RWPE2 (cell line): ENCODE measurements at regions not wholly inside any gene's neighbourhood (a gene's known extent, or its start where the extent isn't known, plus 50 kb on each side); places are given as distances from the start of the nearest gene placed in this dataset.

Experiments
- ATAC-seq: fragments of 200-7000 bp; cut with Tn5 transposase; 3 replicates; pipeline ENCODE4 v1.9.1; 2021; ENCODE audit warnings: low read depth
- DNase-seq: peaks from one replicate; pipeline ENCODE4 v3.0.0-alpha.2; 2020; ENCODE audit warnings: low spot score
- H3K27ac ChIP-seq: fragments of 450-650 bp; 2 replicates; pipeline ENCODE4 v1.5.1; 2017; ENCODE audit warnings: mild to moderate bottlenecking; ENCODE audit not compliant: poor library complexity, severe bottlenecking
- H3K27me3 ChIP-seq: fragments of 250-450 bp; sonication (Bioruptor Pico); 2 replicates; pipeline ENCODE4 v1.5.1; 2021; ENCODE audit warnings: mild to moderate bottlenecking, moderate library complexity; ENCODE audit not compliant: insufficient read depth, poor library complexity, severe bottlenecking
- H3K36me3 ChIP-seq: fragments of 250-450 bp; sonication (Bioruptor Pico); 2 replicates; pipeline ENCODE4 v1.5.1; 2020; ENCODE audit warnings: low read depth, mild to moderate bottlenecking, moderate library complexity
- H3K4me1 ChIP-seq: fragments of 250-450 bp; sonication (Bioruptor Pico); 2 replicates; pipeline ENCODE4 v1.5.1; 2021; ENCODE audit warnings: mild to moderate bottlenecking, moderate library complexity; ENCODE audit not compliant: insufficient read depth, poor library complexity, severe bottlenecking
- H3K4me3 ChIP-seq: fragments of 250-450 bp; sonication (Bioruptor Pico); 2 replicates; pipeline ENCODE4 v1.5.1; 2021; ENCODE audit warnings: mild to moderate bottlenecking, moderate library complexity; ENCODE audit not compliant: severe bottlenecking
- H3K9me3 ChIP-seq: fragments of 250-450 bp; sonication (Bioruptor Pico); 2 replicates; pipeline ENCODE4 v1.5.1; 2021; ENCODE audit warnings: mild to moderate bottlenecking, moderate library complexity; ENCODE audit not compliant: severe bottlenecking
- CTCF ChIP-seq: fragments of 450-650 bp; IDR thresholded peaks from one replicate; pipeline ENCODE4 v1.5.1; 2017; ENCODE audit warnings: mild to moderate bottlenecking, moderate library complexity; ENCODE audit not compliant: poor library complexity, severe bottlenecking

GRCh38 chr4:19133315-19133714 lies 1111.8 kb upstream of the LCORL start:
- ATAC-seq (no peak), DNase-seq (no peak)
- TF ChIP-seq CTCF = no peak
- Histone ChIP-seq H3K27me3 (peaks cover 2% of the 10 kb centered on the region), H3K4me1 (no peaks in the 10 kb centered on the region), H3K36me3 (no peaks in the 10 kb centered on the region), H3K27ac (no peak overlapping the region), H3K4me3 (no peak overlapping the region), H3K9me3 (no peaks in the 10 kb centered on the region)

- DNase-seq = no peak
- TF ChIP-seq CTCF = no peak
- H3K9me3 ChIP-seq = no peaks in the 10 kb centered on the region
- peak; percentile 35; the same call in 1 of the 3 replicates for ATAC-seq
- no peaks in the 10 kb centered on the region for H3K36me3 ChIP-seq
- H3K27ac ChIP-seq = no peak overlapping the region
- H3K4me3 ChIP-seq = no peak overlapping the region
- H3K4me1 ChIP-seq = no peaks in the 10 kb centered on the region
- peaks cover 2% of the 10 kb centered on the region for H3K27me3 ChIP-seq
Measured at GRCh38 chr4:19130866-19131265, 1109.3 kb upstream of the LCORL start.

GRCh38 chr4:19128176-19128575 lies 1106.6 kb upstream of the LCORL start:
- no peak overlapping the region for H3K27ac ChIP-seq
- no peak for DNase-seq
- no peak for TF ChIP-seq CTCF
- H3K27me3 ChIP-seq = peaks cover 2% of the 10 kb centered on the region
- no peak for ATAC-seq
- no peaks in the 10 kb centered on the region for H3K9me3 ChIP-seq
- H3K36me3 ChIP-seq = no peaks in the 10 kb centered on the region
- H3K4me1 ChIP-seq = no peaks in the 10 kb centered on the region
- no peak overlapping the region for H3K4me3 ChIP-seq

- no peak for TF ChIP-seq CTCF
- Histone ChIP-seq H3K9me3 (no peaks in the 10 kb centered on the region), H3K27ac (no peak overlapping the region), H3K4me1 (no peaks in the 10 kb centered on the region), H3K27me3 (peaks cover 2% of the 10 kb centered on the region), H3K4me3 (no peak overlapping the region), H3K36me3 (no peaks in the 10 kb centered on the region)
- ATAC-seq (no peak), DNase-seq (no peak)
Measured at GRCh38 chr4:19126903-19127302, 1105.3 kb upstream of the LCORL start.

GRCh38 chr4:19123681-19124080 lies 1102.1 kb upstream of the LCORL start:
- Histone ChIP-seq H3K36me3 (no peaks in the 10 kb centered on the region), H3K4me1 (no peaks in the 10 kb centered on the region), H3K27me3 (no peaks in the 10 kb centered on the region), H3K4me3 (no peak overlapping the region), H3K9me3 (no peaks in the 10 kb centered on the region), H3K27ac (no peak overlapping the region)
- ATAC-seq (no peak), DNase-seq (no peak)
- no peak for TF ChIP-seq CTCF
